ENCODE measurements at regions not wholly inside any gene's neighbourhood (a gene's known extent, or its start where the extent isn't known, plus 50 kb on each side); places are given as distances from the start of the nearest gene placed in this dataset.

GRCh38 chr1:239539812-239540211, 153.4 kb downstream of the CHRM3 start:
- Histone ChIP-seq H3K27ac (no peak overlapping the region), H3K79me2 (no peaks in the 10 kb centered on the region), H3K36me3 (ENCODE audit: control insufficient read depth, insufficient read depth, low read length) (no peaks in the 10 kb centered on the region), H3K9ac (no peak overlapping the region), H3K4me3 (ENCODE audit: low read depth, low read length) (no peak overlapping the region), H3K4me2 (ENCODE audit: low read length) (no peak overlapping the region), H3K27me3 (ENCODE audit: control insufficient read depth, insufficient read depth, low read length) (no peaks in the 10 kb centered on the region), H2AFZ (no peak overlapping the region), H3K9me3 (ENCODE audit: control insufficient read depth, low read length) (no peaks in the 10 kb centered on the region), H3K4me1 (no peaks in the 10 kb centered on the region)
- TF ChIP-seq CTCF (IDR thresholded peaks at IDR 0.05), result no peak

- H3K4me3 ChIP-seq (ENCODE audit: low read depth, low read length), result no peak overlapping the region
- H3K9me3 ChIP-seq (ENCODE audit: control insufficient read depth, low read length), result peaks cover 3% of the 10 kb centered on the region
- no peak overlapping the region for H3K27ac ChIP-seq
- H2AFZ ChIP-seq, result no peak overlapping the region
- H3K4me2 ChIP-seq (ENCODE audit: low read length), result no peak overlapping the region
- no peaks in the 10 kb centered on the region for H3K36me3 ChIP-seq (ENCODE audit: control insufficient read depth, insufficient read depth, low read length)
- no peak for TF ChIP-seq CTCF (IDR thresholded peaks at IDR 0.05)
- H3K27me3 ChIP-seq (ENCODE audit: control insufficient read depth, insufficient read depth, low read length), result no peaks in the 10 kb centered on the region
- H3K9ac ChIP-seq, result no peak overlapping the region
- H3K4me1 ChIP-seq, result no peaks in the 10 kb centered on the region
- H3K79me2 ChIP-seq, result no peaks in the 10 kb centered on the region
Measured at GRCh38 chr1:239543873-239544272, 157.5 kb downstream of the CHRM3 start.

DNA sequence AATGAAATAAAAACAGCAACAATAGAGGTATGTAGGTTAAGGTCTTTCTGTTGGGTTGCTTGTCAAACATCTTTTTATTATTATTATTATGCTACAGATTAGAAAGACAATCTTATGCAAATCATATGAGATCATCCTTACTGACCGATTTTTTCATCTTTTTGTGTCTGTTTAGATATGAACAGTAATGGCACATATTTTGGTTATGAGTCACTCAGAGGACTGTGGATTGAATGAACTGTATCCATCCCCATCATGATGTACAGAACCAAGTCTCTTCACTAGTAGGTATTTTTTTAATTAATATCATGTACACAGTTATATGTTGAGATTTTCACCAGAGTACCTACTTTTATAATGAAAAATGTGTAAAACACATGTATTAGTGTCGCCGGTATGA, 159.1 kb downstream of the CHRM3 start:
- Histone ChIP-seq H3K4me1 (no peaks in the 10 kb centered on the region), H3K4me2 (ENCODE audit: low read length) (no peak overlapping the region), H3K36me3 (ENCODE audit: control insufficient read depth, insufficient read depth, low read length) (no peaks in the 10 kb centered on the region), H3K27me3 (ENCODE audit: control insufficient read depth, insufficient read depth, low read length) (no peaks in the 10 kb centered on the region), H3K9me3 (ENCODE audit: control insufficient read depth, low read length) (peaks cover 6% of the 10 kb centered on the region), H3K79me2 (no peaks in the 10 kb centered on the region), H3K9ac (no peak overlapping the region), H2AFZ (no peak overlapping the region), H3K27ac (no peak overlapping the region), H3K4me3 (ENCODE audit: low read depth, low read length) (no peak overlapping the region)
- TF ChIP-seq CTCF (IDR thresholded peaks at IDR 0.05), result no peak

- Histone ChIP-seq H3K79me2 (no peaks in the 10 kb centered on the region), H3K4me3 (ENCODE audit: low read depth, low read length) (no peak overlapping the region), H3K9ac (no peak overlapping the region), H3K27ac (no peak overlapping the region), H3K9me3 (ENCODE audit: control insufficient read depth, low read length) (peaks cover 6% of the 10 kb centered on the region), H2AFZ (no peak overlapping the region), H3K4me1 (no peaks in the 10 kb centered on the region), H3K27me3 (ENCODE audit: control insufficient read depth, insufficient read depth, low read length) (no peaks in the 10 kb centered on the region), H3K36me3 (ENCODE audit: control insufficient read depth, insufficient read depth, low read length) (no peaks in the 10 kb centered on the region), H3K4me2 (ENCODE audit: low read length) (no peak overlapping the region)
- TF ChIP-seq CTCF (IDR thresholded peaks at IDR 0.05), result no peak
Measured at GRCh38 chr1:239547987-239548386, 161.6 kb downstream of the CHRM3 start.

DNA sequence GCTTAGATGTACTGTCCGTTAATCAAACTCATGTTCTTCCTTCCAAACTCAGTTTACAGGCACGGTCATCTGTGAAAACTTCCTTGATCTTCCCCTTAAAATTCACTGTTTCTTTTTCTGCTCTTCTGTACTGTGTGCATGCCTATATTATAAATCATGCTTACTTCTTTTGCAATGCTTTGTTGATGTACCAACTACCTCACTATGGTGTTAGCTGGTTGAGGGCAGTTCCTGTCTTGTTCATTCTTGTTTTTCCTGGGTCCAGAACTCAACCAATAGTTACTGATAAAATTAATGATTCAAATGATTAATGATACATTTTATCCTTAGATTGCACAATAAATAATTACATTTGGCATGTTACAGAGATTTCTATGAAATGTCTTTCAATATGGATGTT, 163.8 kb downstream of the CHRM3 start:
- no peaks in the 10 kb centered on the region for H3K36me3 ChIP-seq (ENCODE audit: control insufficient read depth, insufficient read depth, low read length)
- H3K4me2 ChIP-seq (ENCODE audit: low read length), result no peak overlapping the region
- H3K27ac ChIP-seq, result no peak overlapping the region
- no peak overlapping the region for H3K4me3 ChIP-seq (ENCODE audit: low read depth, low read length)
- no peaks in the 10 kb centered on the region for H3K79me2 ChIP-seq
- H3K9me3 ChIP-seq (ENCODE audit: control insufficient read depth, low read length), result peaks cover 6% of the 10 kb centered on the region
- TF ChIP-seq CTCF (IDR thresholded peaks at IDR 0.05), result no peak
- no peaks in the 10 kb centered on the region for H3K27me3 ChIP-seq (ENCODE audit: control insufficient read depth, insufficient read depth, low read length)
- no peaks in the 10 kb centered on the region for H3K4me1 ChIP-seq
- no peak overlapping the region for H2AFZ ChIP-seq
- no peak overlapping the region for H3K9ac ChIP-seq
